ENCODE measurements at regions not wholly inside any gene's neighbourhood (a gene's known extent, or its start where the extent isn't known, plus 50 kb on each side); places are given as distances from the start of the nearest gene placed in this dataset.
A peak's percentile ranks its signal among the peaks of the same experiment; 100 is the strongest.

GRCh38 chr2:43087413-43087812, 139.0 kb downstream of the ZFP36L2 start:
- no peak for TF ChIP-seq SIN3A (IDR thresholded peaks at IDR 0.05; ENCODE audit: borderline replicate concordance, insufficient read depth, low read depth, low read length)
- no peak for TF ChIP-seq POLR2AphosphoS5 (IDR thresholded peaks at IDR 0.05; ENCODE audit: low read depth, low read length)
- no peak for TF ChIP-seq REST (IDR thresholded peaks at IDR 0.05; ENCODE audit: insufficient read depth in 1 of 2, low read depth in 2 of 2, low read length in 1 of 2)
- no peak for TF ChIP-seq TCF7L2 (IDR thresholded peaks at IDR 0.05; ENCODE audit: low read depth, low read length)
- TF ChIP-seq CTCF (IDR thresholded peaks at IDR 0.05), result no peak
- DNase-seq (ENCODE audit: low read depth, low spot score) (no peak), ATAC-seq (no peak)
- CTCF ChIA-PET, result no interaction called here
- peaks cover 41% of the 10 kb centered on the region for H3K4me1 ChIP-seq (ENCODE audit: control insufficient read depth, insufficient read depth, low read length)
- no peak overlapping the region; the same call in none of the 2 replicates for H3K27ac ChIP-seq (ENCODE audit: low read length)
- intact Hi-C loops (cut with micrococcal nuclease; ENCODE audit: unreplicated experiment) (no loop called here), in situ Hi-C loops (cut with HindIII; ENCODE audit: low pct_unique_long_range_greater_than_20kb, low sequenced_read_pairs) (no loop called here)
- POLR2A ChIA-PET, result no interaction called here
- H3K4me3 ChIP-seq (ENCODE audit: low read depth in 2 of 2, low read length in 2 of 2), result no peak overlapping the region
- peaks cover 7% of the 10 kb centered on the region; the same call in 1 of the 2 replicates for H3K9me3 ChIP-seq (ENCODE audit: control insufficient read depth, insufficient read depth, low read depth, low read length)
- BruUV-seq (replicated peaks), result no TSS peak
- H3K36me3 ChIP-seq (ENCODE audit: control insufficient read depth, insufficient read depth, low read length), result no peaks in the 10 kb centered on the region
- H3K27me3 ChIP-seq (ENCODE audit: control insufficient read depth, insufficient read depth, low read length), result no peaks in the 10 kb centered on the region

GRCh38 chr2:43086451-43087221, 139.8 kb downstream of the ZFP36L2 start:
- Histone ChIP-seq H3K9me3 (ENCODE audit: control insufficient read depth, insufficient read depth, low read depth, low read length) (peaks cover 7% of the 10 kb centered on the region; the same call in 1 of the 2 replicates), H3K4me1 (ENCODE audit: control insufficient read depth, insufficient read depth, low read length) (peaks cover 42% of the 10 kb centered on the region), H3K27ac (ENCODE audit: low read length) (peak overlapping the region; percentile 40; the same call in 1 of the 2 replicates), H3K27me3 (ENCODE audit: control insufficient read depth, insufficient read depth, low read length) (no peaks in the 10 kb centered on the region), H3K36me3 (ENCODE audit: control insufficient read depth, insufficient read depth, low read length) (no peaks in the 10 kb centered on the region), H3K4me3 (ENCODE audit: low read depth in 2 of 2, low read length in 2 of 2) (no peak overlapping the region)
- peak; percentile 84 for ATAC-seq
- intact Hi-C loops (cut with micrococcal nuclease; ENCODE audit: unreplicated experiment), result no loop called here
- in situ Hi-C loops (cut with HindIII; ENCODE audit: low pct_unique_long_range_greater_than_20kb, low sequenced_read_pairs), result no loop called here
- TF ChIP-seq TCF7L2 (IDR thresholded peaks at IDR 0.05; ENCODE audit: low read depth, low read length) (no peak), SIN3A (IDR thresholded peaks at IDR 0.05; ENCODE audit: borderline replicate concordance, insufficient read depth, low read depth, low read length) (no peak), CTCF (IDR thresholded peaks at IDR 0.05) (no peak), REST (IDR thresholded peaks at IDR 0.05; ENCODE audit: insufficient read depth in 1 of 2, low read depth in 2 of 2, low read length in 1 of 2) (no peak), POLR2AphosphoS5 (IDR thresholded peaks at IDR 0.05; ENCODE audit: low read depth, low read length) (no peak)
- POLR2A ChIA-PET, result no interaction called here
- peak; percentile 48 for DNase-seq (ENCODE audit: low read depth, low spot score)
- CTCF ChIA-PET, result no interaction called here
- BruUV-seq (replicated peaks), result no TSS peak

Measured in Panc1 (cell line).